H7 (cell line): ENCODE measurements at regions not wholly inside any gene's neighbourhood (a gene's known extent, or its start where the extent isn't known, plus 50 kb on each side); places are given as distances from the start of the nearest gene placed in this dataset.

ENCODE experiments used
- DNase-seq: peaks from one replicate; pipeline ENCODE4 v3.0.0; 2012
- H3K27me3 ChIP-seq: 2 replicates; pipeline ENCODE4 v1.6.0; 2011; ENCODE audit warnings: mild to moderate bottlenecking, low read length; ENCODE audit not compliant: control insufficient read depth, insufficient read depth
- H3K36me3 ChIP-seq: replicated peaks from 2 replicates; pipeline ENCODE4 v1.5.1; 2011; ENCODE audit warnings: low read length; ENCODE audit not compliant: control insufficient read depth, insufficient read depth
- H3K4me3 ChIP-seq: 2 replicates; pipeline ENCODE4 v1.5.1; 2011; ENCODE audit warnings: low read depth, mild to moderate bottlenecking, control low read depth, low read length, moderate library complexity; ENCODE audit not compliant: insufficient read depth

- Histone ChIP-seq H3K36me3 (no peaks in the 10 kb centered on the region), H3K27me3 (no peaks in the 10 kb centered on the region), H3K4me3 (no peak overlapping the region)
- no peak for DNase-seq
Observed at GRCh38 chr16:62602790-62603189, 566.6 kb upstream of the CDH8 start.

GRCh38 chr16:62597875-62598274, 561.6 kb upstream of the CDH8 start:
- DNase-seq = no peak
- Histone ChIP-seq H3K27me3 (no peaks in the 10 kb centered on the region), H3K36me3 (no peaks in the 10 kb centered on the region), H3K4me3 (no peak overlapping the region)

- Histone ChIP-seq H3K4me3 (no peak overlapping the region), H3K36me3 (no peaks in the 10 kb centered on the region), H3K27me3 (no peaks in the 10 kb centered on the region)
- no peak for DNase-seq
Observed at GRCh38 chr16:62596584-62596983, 560.3 kb upstream of the CDH8 start.

GRCh38 chr16:62596125-62596524, 559.9 kb upstream of the CDH8 start:
- DNase-seq = no peak
- H3K36me3 ChIP-seq = no peaks in the 10 kb centered on the region

GRCh38 chr16:62586128-62586862, 550.1 kb upstream of the CDH8 start:
- Histone ChIP-seq H3K4me3 (no peak overlapping the region), H3K36me3 (no peaks in the 10 kb centered on the region), H3K27me3 (no peaks in the 10 kb centered on the region)
- DNase-seq = no peak

More at GRCh38 chr16:62596125-62596524, 559.9 kb upstream of the CDH8 start:
- Histone ChIP-seq H3K27me3 (no peaks in the 10 kb centered on the region), H3K4me3 (no peak overlapping the region)

- no peaks in the 10 kb centered on the region for H3K36me3 ChIP-seq
Observed at GRCh38 chr16:62585041-62585545, 548.9 kb upstream of the CDH8 start.

GRCh38 chr16:62583414-62583813, 547.2 kb upstream of the CDH8 start:
- DNase-seq = no peak
- Histone ChIP-seq H3K36me3 (no peaks in the 10 kb centered on the region), H3K4me3 (no peak overlapping the region), H3K27me3 (no peaks in the 10 kb centered on the region)

More at GRCh38 chr16:62585041-62585545, 548.9 kb upstream of the CDH8 start:
- DNase-seq = no peak
- Histone ChIP-seq H3K4me3 (no peak overlapping the region), H3K27me3 (no peaks in the 10 kb centered on the region)

GRCh38 chr16:62573466-62573865, 537.2 kb upstream of the CDH8 start:
- Histone ChIP-seq H3K4me3 (no peak overlapping the region), H3K27me3 (no peaks in the 10 kb centered on the region), H3K36me3 (no peaks in the 10 kb centered on the region)
- no peak for DNase-seq

GRCh38 chr16:62568926-62569325, 532.7 kb upstream of the CDH8 start:
- Histone ChIP-seq H3K36me3 (no peaks in the 10 kb centered on the region), H3K4me3 (no peak overlapping the region), H3K27me3 (no peaks in the 10 kb centered on the region)
- no peak for DNase-seq

- Histone ChIP-seq H3K27me3 (no peaks in the 10 kb centered on the region), H3K4me3 (no peak overlapping the region), H3K36me3 (no peaks in the 10 kb centered on the region)
- no peak for DNase-seq
Observed at GRCh38 chr16:62565706-62566105, 529.5 kb upstream of the CDH8 start.

GRCh38 chr16:62564291-62564690, 528.1 kb upstream of the CDH8 start:
- Histone ChIP-seq H3K36me3 (no peaks in the 10 kb centered on the region), H3K4me3 (no peak overlapping the region), H3K27me3 (no peaks in the 10 kb centered on the region)
- DNase-seq = no peak

GRCh38 chr16:62562121-62562520, 525.9 kb upstream of the CDH8 start:
- no peaks in the 10 kb centered on the region for H3K36me3 ChIP-seq
- no peaks in the 10 kb centered on the region for H3K27me3 ChIP-seq
- DNase-seq = no peak
- H3K4me3 ChIP-seq = no peak overlapping the region

GRCh38 chr16:62549875-62550274, 513.6 kb upstream of the CDH8 start:
- no peaks in the 10 kb centered on the region for H3K27me3 ChIP-seq
- no peak overlapping the region for H3K4me3 ChIP-seq

GRCh38 chr16:62548095-62548494, 511.9 kb upstream of the CDH8 start:
- Histone ChIP-seq H3K4me3 (no peak overlapping the region), H3K27me3 (no peaks in the 10 kb centered on the region), H3K36me3 (no peaks in the 10 kb centered on the region)
- peak; percentile 1 for DNase-seq

More at GRCh38 chr16:62549875-62550274, 513.6 kb upstream of the CDH8 start:
- no peaks in the 10 kb centered on the region for H3K36me3 ChIP-seq
- DNase-seq = no peak

GRCh38 chr16:62546701-62547100, 510.5 kb upstream of the CDH8 start:
- Histone ChIP-seq H3K27me3 (no peaks in the 10 kb centered on the region), H3K4me3 (no peak overlapping the region), H3K36me3 (no peaks in the 10 kb centered on the region)
- no peak for DNase-seq
